ENCODE measurements at regions not wholly inside any gene's neighbourhood (a gene's known extent, or its start where the extent isn't known, plus 50 kb on each side); places are given as distances from the start of the nearest gene placed in this dataset.

GRCh38 chr11:95684701-95685100 lies 104.9 kb downstream of the FAM76B start:
- no peak for TF ChIP-seq CTCF (IDR thresholded peaks at IDR 0.05)
- no peak for TF ChIP-seq EZH2 (IDR thresholded peaks at IDR 0.05; ENCODE audit: borderline replicate concordance, insufficient read depth, low read depth, low read length, poor library complexity, severe bottlenecking)
- no peak overlapping the region for H3K27ac ChIP-seq (ENCODE audit: low read length in 2 of 2)
- no peak overlapping the region for H3K9ac ChIP-seq (ENCODE audit: low read length)
- ATAC-seq (ENCODE audit: low read depth) (no peak), DNase-seq (no peak)
- H3K9me3 ChIP-seq (ENCODE audit: control extremely low read depth in 1 of 3, control insufficient read depth in 2 of 3, insufficient read depth in 1 of 3, low read length in 2 of 3): no peaks in the 10 kb centered on the region
- Mint-ChIP-seq H3K4me1 (no peaks in the 10 kb centered on the region), H3K27ac (no peak overlapping the region), H3K27me3 (no peaks in the 10 kb centered on the region), H3K9me3 (ENCODE audit: insufficient read depth) (no peaks in the 10 kb centered on the region), H3K4me3 (no peak overlapping the region)
- WGBS (ENCODE audit: insufficient coverage): 80% methylated on average over 1 of the region's 2 CpGs
- no peaks in the 10 kb centered on the region for H3K36me3 ChIP-seq (replicated peaks in 1 of 2; ENCODE audit: control extremely low read depth in 1 of 2, control insufficient read depth in 1 of 2, extremely low read depth in 1 of 2, insufficient read depth in 2 of 2, low read length in 1 of 2)
- no peaks in the 10 kb centered on the region for H3K27me3 ChIP-seq (replicated peaks in 1 of 4; ENCODE audit: control extremely low read depth in 1 of 4, control insufficient read depth in 3 of 4, insufficient read depth in 4 of 4, low read length in 3 of 4)
- H3K79me2 ChIP-seq (ENCODE audit: control insufficient read depth, insufficient read depth, low read length): no peaks in the 10 kb centered on the region
- no peak overlapping the region for H3K4me3 ChIP-seq (ENCODE audit: control extremely low read depth in 1 of 5, extremely low read depth in 1 of 5, insufficient read depth in 1 of 5, low read depth in 2 of 5, low read length in 4 of 5)
- intact Hi-C loops (cut with micrococcal nuclease): no loop called here
- no peaks in the 10 kb centered on the region for H3K4me1 ChIP-seq (ENCODE audit: control insufficient read depth in 2 of 2, insufficient read depth in 2 of 2, low read length in 2 of 2)
- no peak overlapping the region for H3K4me2 ChIP-seq (replicated peaks; ENCODE audit: low read depth, low read length, poor library complexity, severe bottlenecking)
- H4K20me1 ChIP-seq (ENCODE audit: control insufficient read depth, insufficient read depth, low read length, poor library complexity, severe bottlenecking): no peaks in the 10 kb centered on the region
- ChIA-PET POLR2A (no interaction called here), CTCF (interaction anchor here (0.8 kb wide), 1 partner anchor 530 kb away, joined by 3 read pairs; no protein-coding TSS in a partner anchor)
- H2AFZ ChIP-seq (ENCODE audit: insufficient read depth, low read depth, low read length, poor library complexity, severe bottlenecking): no peak overlapping the region

- CTCF ChIA-PET: no interaction called here
These were observed 105.4 kb downstream of the FAM76B start for GRCh38 chr11:95684170-95684569.

More at GRCh38 chr11:95684170-95684569, 105.4 kb downstream of the FAM76B start:
- no CpG with 5 or more reads among the region's 1 CpG for WGBS (ENCODE audit: insufficient coverage)
- Histone ChIP-seq H3K4me2 (replicated peaks; ENCODE audit: low read depth, low read length, poor library complexity, severe bottlenecking) (no peak overlapping the region), H3K9ac (ENCODE audit: low read length) (no peak overlapping the region), H3K9me3 (ENCODE audit: control extremely low read depth in 1 of 3, control insufficient read depth in 2 of 3, insufficient read depth in 1 of 3, low read length in 2 of 3) (no peaks in the 10 kb centered on the region), H4K20me1 (ENCODE audit: control insufficient read depth, insufficient read depth, low read length, poor library complexity, severe bottlenecking) (no peaks in the 10 kb centered on the region), H3K4me3 (ENCODE audit: control extremely low read depth in 1 of 5, extremely low read depth in 1 of 5, insufficient read depth in 1 of 5, low read depth in 2 of 5, low read length in 4 of 5) (no peak overlapping the region), H3K27ac (ENCODE audit: low read length in 2 of 2) (no peak overlapping the region), H2AFZ (ENCODE audit: insufficient read depth, low read depth, low read length, poor library complexity, severe bottlenecking) (no peak overlapping the region), H3K79me2 (ENCODE audit: control insufficient read depth, insufficient read depth, low read length) (no peaks in the 10 kb centered on the region), H3K36me3 (replicated peaks in 1 of 2; ENCODE audit: control extremely low read depth in 1 of 2, control insufficient read depth in 1 of 2, extremely low read depth in 1 of 2, insufficient read depth in 2 of 2, low read length in 1 of 2) (no peaks in the 10 kb centered on the region), H3K4me1 (ENCODE audit: control insufficient read depth in 2 of 2, insufficient read depth in 2 of 2, low read length in 2 of 2) (no peaks in the 10 kb centered on the region), H3K27me3 (replicated peaks in 1 of 4; ENCODE audit: control extremely low read depth in 1 of 4, control insufficient read depth in 3 of 4, insufficient read depth in 4 of 4, low read length in 3 of 4) (no peaks in the 10 kb centered on the region)
- Mint-ChIP-seq H3K9me3 (ENCODE audit: insufficient read depth) (no peaks in the 10 kb centered on the region), H3K27ac (no peak overlapping the region), H3K4me1 (no peaks in the 10 kb centered on the region), H3K27me3 (no peaks in the 10 kb centered on the region), H3K4me3 (no peak overlapping the region)
- ATAC-seq (ENCODE audit: low read depth): no peak
- TF ChIP-seq EZH2 (IDR thresholded peaks at IDR 0.05; ENCODE audit: borderline replicate concordance, insufficient read depth, low read depth, low read length, poor library complexity, severe bottlenecking) (no peak), CTCF (IDR thresholded peaks at IDR 0.05) (no peak)
- intact Hi-C loops (cut with micrococcal nuclease): no loop called here
- POLR2A ChIA-PET: no interaction called here
- DNase-seq: no peak

Measured in B cell (primary cell).